CD4-positive, alpha-beta T cell treated with Interleukin-17A for 1 hour (primary cell): ENCODE measurements at regions not wholly inside any gene's neighbourhood (a gene's known extent, or its start where the extent isn't known, plus 50 kb on each side); places are given as distances from the start of the nearest gene placed in this dataset.

Experiments
- DNase-seq: peaks from one replicate; pipeline ENCODE4 v3.0.0-alpha.2; 2020

DNA sequence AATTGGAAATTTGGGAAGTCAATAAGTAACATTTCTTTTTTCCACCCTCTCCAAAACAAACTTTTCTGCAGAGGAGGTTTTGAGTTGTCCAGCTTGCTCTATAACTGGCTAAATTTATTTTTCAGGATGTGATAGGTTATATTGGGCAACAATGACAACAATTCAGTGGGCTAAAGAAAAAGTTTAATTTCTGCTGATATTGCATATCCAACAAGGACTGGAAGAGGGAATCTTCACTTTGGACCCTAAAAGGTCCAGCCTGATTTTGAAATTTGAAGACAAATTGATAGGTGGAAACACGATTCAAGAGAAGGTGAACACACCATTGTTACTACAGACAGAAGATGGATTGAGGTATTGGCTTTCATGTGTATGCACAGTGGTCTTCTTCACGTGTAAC lies 393.1 kb downstream of the BRINP1 start:
- DNase-seq = no peak

DNA sequence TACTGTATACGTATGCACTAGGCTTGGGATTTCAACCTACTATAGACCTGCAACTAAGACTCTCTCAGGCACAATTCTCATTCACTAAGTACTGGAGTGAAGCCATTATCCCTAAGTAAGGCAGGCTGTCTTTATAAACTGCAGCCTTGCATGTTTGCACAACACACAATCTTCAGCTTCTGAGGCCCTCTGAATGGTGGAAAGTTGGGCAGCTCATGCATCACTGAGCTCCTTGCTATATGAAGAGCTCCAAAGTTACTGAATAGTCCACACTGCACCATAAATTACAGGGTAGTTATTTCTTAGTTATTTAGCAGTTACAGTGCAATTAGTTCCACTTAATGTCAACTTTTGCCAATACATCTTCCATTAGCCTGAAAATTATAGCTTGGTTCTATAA lies 384.6 kb downstream of the BRINP1 start:
- no peak for DNase-seq

DNA sequence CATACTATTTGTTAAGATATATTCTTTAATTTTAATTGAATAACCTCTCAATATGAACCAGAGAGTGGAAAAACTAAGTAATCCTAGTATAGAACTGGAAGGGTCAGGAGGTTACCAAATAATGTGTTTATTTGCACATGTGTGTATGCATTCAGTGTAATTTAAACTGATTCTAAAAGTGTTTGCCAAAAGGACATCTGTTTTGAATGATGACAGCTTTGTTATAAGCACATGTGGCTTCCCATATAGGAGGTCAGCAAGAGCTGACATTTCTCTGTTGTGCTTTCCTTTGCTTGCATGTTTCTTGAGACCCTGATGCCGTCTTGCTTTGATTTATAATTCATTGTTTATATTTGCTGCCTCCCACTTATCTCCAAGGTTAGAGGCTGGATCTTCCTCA lies 383.4 kb downstream of the BRINP1 start:
- DNase-seq = no peak

DNA sequence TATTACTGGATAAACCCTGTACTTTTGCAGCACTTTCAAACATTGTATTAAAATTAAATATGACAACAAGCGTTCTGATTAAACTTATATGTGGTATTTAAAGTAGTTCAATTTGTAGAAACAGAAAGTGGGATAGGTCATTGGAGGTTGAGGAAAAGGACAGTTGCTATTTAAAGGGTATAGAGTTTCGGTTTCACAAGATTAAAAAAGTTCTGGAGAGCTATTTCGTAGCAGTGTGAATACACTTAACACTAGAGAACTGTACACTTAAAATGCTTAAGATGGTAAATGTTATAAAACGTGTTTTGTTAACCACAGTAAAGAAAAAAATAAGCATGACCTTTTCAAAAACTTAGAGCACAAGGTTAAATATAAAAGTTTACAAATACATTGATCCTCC lies 382.1 kb downstream of the BRINP1 start:
- DNase-seq = no peak

DNA sequence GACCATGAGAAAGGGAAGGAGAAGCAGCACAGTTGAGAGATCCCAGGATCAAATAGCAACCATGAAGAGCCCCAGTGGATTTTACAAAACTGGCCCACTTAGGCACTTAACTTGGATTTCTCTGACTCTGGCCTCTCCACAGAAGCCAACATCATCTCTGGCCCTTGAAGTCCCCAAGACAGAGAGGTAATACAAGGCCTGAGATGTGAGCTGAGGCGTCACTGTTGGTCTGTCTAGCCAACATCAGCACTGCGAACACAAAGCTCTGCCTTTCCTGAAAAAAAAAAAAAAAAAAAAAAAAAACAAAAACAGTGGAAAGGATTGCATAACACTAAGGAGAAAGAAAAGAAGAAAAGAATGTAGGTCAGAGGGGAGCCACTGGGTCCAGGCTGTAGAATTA lies 378.3 kb downstream of the BRINP1 start:
- DNase-seq = no peak

DNA sequence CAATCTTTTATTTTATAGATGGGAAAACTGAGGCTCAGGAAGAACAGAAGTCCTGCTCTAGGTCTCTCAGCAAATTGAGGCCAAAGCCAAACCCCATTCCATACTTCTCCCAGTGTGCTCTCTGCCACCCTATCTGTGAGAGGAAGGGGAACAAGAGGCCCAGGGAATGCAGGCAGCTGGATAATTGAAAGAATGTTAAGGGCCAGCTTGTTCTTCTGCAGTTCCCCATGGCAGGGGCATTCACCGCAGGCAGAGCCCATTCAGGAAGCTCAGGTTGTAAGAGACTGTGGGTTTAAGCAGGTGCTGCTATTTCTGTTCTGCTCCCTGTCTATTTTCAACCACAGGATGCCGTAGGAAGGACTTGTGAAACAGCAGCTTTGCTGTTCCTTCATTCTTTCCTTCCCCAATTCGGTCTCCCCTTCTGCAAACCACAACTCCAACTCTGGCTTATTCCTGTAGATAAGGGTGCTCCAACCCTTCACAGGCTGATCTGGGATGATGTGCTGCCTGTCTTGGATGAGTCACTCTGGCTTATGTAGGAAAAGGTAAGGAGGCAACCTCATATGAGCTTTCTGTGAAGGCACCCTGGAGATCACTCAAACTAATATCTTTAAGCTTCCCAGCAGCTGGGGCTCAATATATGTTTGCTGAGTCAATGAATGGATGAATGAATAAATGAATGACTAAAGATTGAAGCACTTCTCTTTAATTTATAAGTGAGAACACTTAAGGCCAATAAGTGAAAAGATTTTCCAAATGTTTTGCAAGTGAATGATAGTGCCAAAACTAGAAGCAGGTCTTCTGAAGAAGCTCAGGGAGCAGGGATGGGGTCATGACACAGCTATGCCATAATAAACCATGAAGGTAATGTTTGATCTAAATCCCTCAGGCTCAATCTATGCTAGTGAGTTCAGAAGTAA lies 377.6 kb downstream of the BRINP1 start:
- DNase-seq = no peak

DNA sequence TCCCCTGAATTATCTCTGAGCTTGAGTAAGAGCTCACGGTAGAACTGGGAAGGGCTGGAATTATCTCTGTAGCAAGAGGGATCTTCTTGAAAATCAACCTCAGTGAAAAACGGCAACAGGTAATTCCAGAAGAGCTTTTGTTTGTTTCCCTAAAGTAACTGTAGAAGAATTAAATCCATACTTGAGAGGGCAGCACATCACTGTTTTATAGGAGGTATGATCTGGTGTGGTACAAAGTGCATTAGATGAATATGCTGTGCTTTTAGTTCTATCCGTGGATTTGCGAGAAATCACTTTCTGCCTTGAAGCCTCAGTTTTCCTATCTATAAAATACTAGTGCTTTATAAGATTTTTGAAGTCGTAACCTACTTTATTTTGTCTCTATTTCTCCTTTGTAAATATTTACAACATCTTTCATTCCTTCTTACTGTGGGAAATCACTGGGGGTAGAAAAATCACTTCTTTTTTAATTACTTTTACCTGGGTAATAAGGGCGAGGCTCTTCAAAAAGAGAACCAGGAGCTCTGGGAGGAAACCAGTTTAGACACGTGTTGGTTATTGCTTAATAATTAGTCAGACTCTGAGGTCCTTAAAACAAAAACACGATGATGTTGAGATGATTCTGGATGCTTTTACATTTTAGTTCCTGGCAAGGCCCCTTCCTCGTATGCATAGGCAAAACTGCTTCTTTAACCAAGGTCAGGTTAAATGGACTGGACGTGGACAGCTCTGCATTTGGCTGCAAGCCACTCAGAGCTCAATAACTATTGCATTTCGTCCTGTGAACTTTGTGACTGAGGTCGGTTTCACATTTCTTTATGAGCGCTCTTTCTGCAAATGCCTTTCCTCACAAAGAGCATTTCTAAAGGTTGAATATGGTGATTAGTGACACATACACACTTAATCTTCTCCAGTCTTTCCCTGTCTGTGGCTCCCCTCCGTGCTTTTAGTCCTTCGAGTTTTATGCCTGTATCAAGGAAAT lies 376.1 kb downstream of the BRINP1 start:
- no peak for DNase-seq

DNA sequence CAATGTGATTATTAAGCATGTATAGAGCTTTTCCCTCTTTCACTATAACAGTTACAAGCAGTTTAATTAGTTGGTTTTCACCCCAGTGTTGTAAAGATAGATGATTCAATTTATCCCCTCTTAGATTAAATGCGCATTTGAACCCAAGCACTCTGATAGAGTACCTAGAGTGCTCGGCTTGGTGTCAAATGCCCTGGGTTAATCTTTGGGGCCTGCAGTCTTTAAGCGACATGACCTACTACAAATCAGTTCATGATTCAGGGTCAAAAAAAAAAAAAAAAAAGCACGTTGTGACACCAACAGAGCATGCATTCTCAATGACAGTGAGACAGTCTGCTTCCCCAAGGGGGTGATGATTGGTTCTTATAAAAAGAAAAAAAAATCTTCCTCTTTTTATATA lies 375.3 kb downstream of the BRINP1 start:
- DNase-seq = no peak

DNA sequence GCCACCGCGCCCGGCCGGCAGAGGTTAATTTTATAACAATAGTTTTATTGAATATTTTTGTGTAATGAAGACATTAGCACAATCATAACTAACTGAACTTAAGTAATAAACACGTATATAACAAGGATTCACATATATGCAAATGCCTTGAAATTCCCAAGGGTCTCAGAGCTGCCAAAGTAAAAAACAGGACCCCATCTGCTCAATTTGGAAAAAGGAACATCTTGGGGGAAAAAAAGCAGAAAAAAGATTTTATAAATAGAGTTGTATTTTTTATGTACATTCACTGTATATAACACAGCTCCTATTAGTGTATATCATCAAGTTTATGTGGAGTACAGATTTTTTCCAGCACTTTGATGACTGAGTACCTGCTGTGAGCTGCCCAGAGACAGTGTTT lies 366.7 kb downstream of the BRINP1 start:
- no peak for DNase-seq

DNA sequence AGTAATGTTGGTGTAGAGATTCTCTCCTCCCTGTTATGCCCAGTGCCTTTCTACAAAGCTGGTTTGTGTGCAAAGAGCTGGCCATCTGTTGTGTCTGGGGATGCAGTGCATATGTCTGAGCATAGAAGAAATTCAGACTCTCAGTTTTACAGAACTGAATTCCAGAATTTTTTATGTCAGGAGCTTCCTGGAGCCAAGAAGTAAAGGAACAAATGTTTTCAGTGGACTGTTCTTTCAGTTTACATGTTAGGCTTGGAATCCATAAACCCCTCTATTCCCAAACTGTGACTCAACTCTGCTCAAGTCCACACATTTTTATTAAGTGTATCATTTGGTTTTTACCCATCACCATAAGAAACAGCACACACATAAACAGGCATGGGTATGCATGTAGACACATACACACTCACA lies 366.0 kb downstream of the BRINP1 start:
- no peak for DNase-seq

DNA sequence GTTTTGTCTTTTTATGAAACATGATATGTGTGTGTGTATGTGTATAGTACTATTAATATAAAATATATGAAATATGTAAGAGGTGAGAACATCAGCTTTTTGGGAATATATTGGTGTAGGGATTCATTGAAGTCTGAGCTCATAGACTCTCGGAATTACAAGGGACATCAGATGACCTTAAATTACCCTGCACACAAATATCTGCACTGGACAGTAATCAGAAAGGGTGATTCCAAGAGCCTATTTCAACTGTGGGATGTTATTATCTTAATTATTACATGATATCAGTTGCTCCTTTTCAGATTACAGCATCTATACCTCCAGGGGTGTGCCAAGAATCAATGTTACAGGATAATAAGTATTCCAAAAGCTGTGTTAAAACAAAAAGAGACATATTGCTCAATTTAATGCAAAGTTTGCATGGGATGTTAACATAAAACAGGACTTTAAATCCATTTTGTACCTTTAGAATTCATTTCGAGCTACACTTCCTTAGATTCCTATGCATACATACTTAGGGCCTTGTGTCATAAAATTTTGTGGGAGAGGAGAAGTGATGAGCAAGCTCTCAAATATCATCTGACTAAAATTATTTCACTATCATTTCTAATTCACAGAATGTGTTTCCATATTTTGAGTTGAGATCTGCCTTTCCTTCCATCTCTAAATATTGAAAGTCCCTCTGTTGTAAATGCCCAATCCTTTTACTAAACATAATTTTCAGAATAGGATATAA lies 365.2 kb downstream of the BRINP1 start:
- DNase-seq = no peak

DNA sequence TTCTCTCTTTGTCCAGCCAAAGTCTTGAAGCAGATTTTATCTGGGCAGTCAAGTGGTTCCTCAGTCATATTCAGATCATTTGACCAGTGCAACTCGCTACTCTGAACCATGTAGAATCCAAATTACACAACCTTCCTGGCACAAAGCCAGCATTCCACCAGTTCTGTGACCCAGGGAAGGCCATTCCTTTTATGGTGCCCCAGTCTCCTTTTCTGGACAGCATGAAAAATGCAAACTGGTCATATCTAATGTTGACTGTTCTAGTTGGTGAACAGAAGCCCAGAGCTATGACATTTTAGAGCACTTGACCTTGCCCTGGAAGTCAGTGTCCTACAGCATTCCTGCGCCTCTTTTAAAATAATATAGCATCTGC lies 364.6 kb downstream of the BRINP1 start:
- DNase-seq = no peak

DNA sequence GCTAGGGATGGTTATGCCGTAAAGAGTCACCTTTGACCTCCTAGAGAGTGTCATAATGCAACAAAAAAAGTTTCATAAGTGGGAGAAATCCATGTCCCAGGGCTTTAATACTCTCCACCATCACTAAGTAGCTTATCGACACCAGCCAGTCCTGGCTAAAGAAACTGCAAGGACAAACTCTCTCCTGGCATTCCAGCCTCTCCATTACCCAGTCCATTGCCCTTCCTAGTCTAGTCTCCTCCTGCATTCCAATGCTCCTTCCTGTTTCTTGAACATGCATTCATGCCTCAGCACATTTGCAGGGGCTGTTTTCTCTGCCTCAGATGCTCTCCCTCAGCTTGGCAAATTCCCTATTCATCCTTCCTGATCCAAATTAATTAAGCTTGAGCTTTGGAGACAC lies 364.1 kb downstream of the BRINP1 start:
- no peak for DNase-seq

DNA sequence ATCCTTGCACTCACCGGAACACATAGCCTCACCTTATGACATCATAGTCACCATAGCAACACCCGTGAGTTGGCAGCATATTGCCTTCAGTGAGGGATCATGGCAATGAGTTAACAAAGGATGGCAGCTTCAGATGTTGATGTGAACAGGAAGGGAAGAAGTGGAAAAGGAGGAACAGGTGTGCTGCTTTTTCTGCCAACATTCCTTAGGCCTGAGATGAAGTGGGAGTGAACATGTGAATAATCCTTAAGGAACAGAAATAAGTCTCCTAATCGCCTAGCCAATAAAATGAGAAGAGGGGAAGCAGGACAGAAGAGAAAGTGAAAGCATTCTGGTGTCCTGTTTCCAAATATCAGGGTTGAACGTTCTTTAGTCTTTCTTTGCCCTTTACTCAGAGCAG lies 360.0 kb downstream of the BRINP1 start:
- DNase-seq = no peak

DNA sequence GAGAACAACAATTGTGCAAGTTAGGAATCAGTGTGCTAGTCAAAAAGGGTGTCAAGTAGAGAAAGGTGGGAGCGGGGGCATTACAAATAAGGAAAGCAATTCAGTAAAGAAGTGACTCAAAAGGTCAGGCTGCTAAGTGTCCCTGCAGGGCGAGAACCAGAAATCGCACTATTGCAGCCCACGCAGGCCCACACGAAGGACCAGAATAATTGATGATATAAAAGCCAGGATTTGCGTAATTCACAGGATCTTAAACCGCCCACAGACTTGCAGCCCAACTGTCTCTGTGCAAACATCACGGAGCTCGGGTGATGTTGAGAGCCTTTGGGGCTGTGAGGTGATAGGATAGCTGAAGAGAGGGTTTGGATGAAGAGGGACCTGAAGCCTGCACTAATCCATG lies 349.0 kb downstream of the BRINP1 start:
- no peak for DNase-seq

DNA sequence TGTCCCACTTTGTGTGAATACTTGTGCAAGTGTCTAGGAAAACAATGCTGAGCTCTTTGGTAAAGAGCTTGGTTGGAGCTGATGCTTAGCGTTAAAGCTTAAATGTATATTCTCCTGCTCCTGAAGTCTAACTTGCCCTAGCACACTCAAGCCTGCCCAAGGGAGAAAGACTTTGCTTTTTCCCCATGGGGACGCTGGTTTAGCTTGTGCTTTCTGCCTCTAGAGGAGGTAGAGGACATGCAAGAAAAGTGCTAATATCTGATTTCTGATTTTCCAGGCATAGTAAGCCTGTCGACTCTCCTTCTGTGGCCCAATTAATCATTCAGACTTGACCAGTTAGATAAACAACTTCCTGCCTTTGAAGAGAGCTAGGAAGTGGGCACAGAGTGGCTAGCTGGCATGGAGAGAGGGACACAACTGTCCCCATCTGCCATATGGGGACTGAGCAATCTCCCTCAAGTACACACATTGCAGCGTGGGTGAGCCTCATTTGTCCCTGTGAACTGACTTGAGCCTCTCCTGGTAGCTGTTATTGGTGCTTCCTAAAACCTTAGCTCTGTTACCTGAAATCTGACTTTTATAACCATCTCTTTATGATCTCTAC lies 348.4 kb downstream of the BRINP1 start:
- DNase-seq = no peak

DNA sequence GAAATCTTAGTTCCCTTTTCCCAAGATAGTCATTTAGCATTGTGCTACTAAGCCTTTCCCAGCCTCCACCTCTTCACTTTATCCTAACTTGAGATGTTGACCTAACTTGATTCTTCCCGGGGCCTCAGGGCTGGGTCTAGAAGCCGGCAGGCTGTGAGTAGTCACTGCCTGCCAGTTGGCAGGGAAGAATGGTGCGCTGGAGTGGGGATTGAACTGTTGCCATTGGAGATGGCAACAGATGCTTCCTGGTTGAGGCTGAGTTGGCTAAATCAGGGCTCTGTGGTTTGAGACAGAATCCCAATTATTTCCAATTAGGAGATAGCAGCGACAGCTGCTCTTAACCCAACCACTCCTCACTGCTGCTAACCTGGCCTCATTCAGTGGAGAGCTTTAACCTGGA lies 343.1 kb downstream of the BRINP1 start:
- no peak for DNase-seq

DNA sequence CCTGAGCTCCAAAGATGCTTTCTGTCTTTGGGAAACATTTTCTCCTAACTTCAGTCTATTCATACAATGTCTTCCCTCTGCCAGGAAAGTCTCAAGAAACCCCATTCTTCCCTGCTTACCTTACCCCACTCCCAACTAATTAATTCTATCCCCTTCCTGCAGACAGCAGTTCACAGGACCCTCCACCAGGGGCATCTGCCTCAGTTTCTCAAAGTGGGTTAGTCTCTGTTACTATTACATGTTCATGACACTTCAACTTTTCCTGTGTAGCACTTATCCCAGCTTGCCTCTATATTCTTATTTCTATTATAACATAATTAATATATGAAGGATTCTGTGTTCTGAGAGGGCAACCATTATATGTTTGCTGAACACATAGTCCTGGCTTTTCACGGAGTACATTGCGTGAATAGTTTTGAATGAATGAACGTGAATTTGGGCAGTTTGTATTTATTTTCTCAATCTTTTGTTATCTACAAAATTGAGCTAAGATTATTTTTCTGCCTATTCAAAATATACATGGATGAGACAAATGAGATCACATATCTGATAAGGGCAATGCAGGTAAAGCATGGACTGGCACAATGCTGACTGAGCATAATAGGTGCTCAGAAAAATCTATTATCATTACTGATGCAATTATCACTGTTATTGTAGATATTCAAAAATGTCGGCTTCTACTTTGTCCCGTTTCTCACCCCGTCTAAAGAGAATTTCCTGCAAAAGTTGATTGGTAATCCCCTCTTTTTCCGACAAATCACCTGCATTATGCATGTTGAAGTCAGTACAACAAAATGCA lies 341.1 kb downstream of the BRINP1 start:
- DNase-seq = no peak

DNA sequence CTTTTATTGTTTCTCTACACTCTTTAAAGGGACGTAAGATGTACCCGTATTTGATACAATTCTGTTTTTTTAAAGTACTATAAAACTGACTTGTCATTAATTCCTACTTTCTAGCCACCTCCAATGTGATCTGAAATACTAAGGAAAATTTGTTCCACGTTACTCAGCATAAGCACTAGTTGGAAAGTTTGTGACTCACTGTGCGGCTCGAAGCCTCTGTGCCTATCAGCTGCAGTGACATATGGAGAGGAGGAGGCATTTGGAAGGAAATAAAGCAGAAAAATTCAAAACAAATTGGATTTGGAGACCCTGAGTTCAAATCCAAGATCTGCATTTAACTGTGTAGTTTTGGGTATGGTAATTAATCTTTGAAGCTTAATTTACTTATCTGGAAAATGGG lies 339.3 kb downstream of the BRINP1 start:
- DNase-seq = no peak

DNA sequence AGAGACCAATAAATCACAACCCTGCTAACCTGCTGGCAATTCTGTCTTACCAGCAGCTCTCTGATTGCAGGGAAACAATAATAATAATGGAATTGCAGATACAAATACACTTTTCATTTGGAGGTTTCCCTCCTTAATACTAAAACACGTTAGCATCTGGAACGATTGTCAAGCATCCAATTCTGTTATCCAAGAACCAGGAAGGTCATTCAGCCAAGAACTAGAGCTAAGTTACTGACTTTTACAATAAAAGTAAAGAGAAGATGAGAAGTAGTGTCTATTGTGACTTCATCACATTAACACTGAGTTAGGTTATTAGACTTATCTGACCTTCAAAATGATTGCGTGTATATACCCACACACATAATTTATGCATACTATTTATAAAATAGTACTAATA lies 335.6 kb downstream of the BRINP1 start:
- DNase-seq = no peak

DNA sequence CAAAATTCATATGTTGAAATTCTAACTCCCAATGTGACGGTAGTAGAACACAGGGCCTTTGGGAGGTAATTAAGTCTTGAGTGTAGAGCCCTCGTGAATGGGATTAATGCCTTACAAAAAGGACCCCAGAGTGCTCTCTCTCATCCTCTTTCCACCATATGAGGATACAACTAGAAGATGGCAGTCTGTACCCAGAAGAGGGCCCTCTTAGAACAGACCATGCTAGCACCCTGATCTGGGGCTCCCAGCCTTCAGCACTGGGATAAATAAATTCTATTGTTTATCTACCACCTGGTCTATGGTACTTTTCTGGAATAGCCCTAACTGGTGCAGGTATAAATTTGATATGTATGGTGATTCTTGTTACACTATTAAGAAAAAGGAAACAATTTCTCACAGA lies 332.3 kb downstream of the BRINP1 start:
- DNase-seq = no peak

DNA sequence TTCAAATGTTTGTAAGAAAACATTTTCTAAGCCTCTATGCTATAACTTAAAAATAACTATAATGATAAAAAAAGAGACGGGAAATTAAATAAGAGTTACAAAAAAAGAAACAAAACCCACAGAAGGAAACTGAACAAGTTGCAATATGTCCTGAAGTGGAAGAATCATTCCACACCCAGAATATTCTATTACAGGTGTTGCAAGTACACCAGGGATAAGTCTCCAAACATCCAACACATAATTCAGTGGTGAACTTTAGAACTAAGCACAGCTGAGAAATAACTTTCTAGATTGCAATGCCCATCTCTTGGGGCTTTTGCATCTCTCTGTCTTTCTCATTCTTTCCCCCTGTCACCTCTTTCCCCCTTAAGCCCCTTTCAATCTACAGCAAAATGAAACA lies 325.2 kb downstream of the BRINP1 start:
- no peak for DNase-seq
